Skeletal muscle tissue (tissue), 3 donors: ENCODE measurements at regions not wholly inside any gene's neighbourhood (a gene's known extent, or its start where the extent isn't known, plus 50 kb on each side); places are given as distances from the start of the nearest gene placed in this dataset.

Experiments used
- H3K27ac ChIP-seq: one replicate; pipeline ENCODE4 v1.7.0; 2013; ENCODE audit warnings: mild to moderate bottlenecking, low read depth, low read length, inconsistent platforms
- H3K27me3 ChIP-seq, 3 donors: one replicate each; pipeline ENCODE4 v1.7.0; 2013; ENCODE audit warnings: low read length in 3 of 3; ENCODE audit not compliant: control insufficient read depth in 3 of 3, insufficient read depth in 3 of 3
- H3K36me3 ChIP-seq, 3 donors: one replicate each; pipeline ENCODE4 v1.7.0; 2013; ENCODE audit warnings: low read length in 3 of 3; ENCODE audit not compliant: control insufficient read depth in 3 of 3, insufficient read depth in 3 of 3
- H3K4me1 ChIP-seq, 3 donors: one replicate each; pipeline ENCODE4 v1.7.0; 2013; ENCODE audit warnings: low read length in 3 of 3, mild to moderate bottlenecking in 3 of 3; ENCODE audit not compliant: control insufficient read depth in 3 of 3, insufficient read depth in 3 of 3
- H3K4me3 ChIP-seq, 3 donors: one replicate each; pipeline ENCODE4 v1.7.0; 2013; ENCODE audit warnings: low read length in 3 of 3
- H3K9ac ChIP-seq, 3 donors: one replicate each; pipeline ENCODE4 v1.7.0; 2013; ENCODE audit warnings: low read length in 3 of 3, mild to moderate bottlenecking in 3 of 3, moderate library complexity in 2 of 3, low read depth in 1 of 3
- H3K9me3 ChIP-seq, 3 donors: one replicate each; pipeline ENCODE4 v1.7.0; 2013; ENCODE audit warnings: low read length in 3 of 3; ENCODE audit not compliant: control insufficient read depth in 3 of 3
- donor health status: Osteomylitis.

DNA sequence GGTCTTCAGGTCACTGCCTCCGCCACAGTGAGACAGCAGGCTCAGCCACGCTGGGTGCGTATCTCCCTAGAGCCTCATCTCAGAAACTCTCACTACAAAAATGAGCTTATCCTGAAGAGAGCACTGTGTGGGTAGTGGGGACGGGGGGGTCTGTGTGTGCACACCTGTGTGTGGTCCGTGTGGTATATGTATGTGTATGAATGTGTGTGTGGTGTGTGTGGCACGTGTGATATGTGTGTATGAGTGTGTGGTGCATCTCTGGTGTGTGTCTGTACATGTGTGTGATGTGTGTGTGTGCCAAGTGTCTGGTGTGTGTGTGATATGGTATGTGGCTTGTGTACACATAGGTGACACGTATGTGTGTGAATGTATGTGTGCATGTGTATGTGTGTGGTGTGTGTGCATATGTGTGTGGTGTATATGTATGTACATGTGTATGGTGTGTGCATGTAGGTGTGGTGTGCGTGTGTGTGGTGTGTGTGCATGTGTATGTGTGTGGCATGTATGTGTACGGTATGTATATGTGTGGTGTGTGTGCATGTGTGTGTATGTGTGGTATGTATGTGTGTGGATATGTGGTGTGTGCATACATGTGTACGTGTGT lies 332.2 kb downstream of the EIPR1 start:
- Histone ChIP-seq H3K4me3 (no peak overlapping the region), H3K9ac (no peak overlapping the region), H3K27me3 (peaks cover 0 to 10% (median 0%) of the 10 kb centered on the region in 3 donors), H3K27ac (no peak overlapping the region), H3K4me1 (peaks cover 6 to 17% (median 16%) of the 10 kb centered on the region in 3 donors), H3K9me3 (no peaks in the 10 kb centered on the region), H3K36me3 (no peaks in the 10 kb centered on the region)

DNA sequence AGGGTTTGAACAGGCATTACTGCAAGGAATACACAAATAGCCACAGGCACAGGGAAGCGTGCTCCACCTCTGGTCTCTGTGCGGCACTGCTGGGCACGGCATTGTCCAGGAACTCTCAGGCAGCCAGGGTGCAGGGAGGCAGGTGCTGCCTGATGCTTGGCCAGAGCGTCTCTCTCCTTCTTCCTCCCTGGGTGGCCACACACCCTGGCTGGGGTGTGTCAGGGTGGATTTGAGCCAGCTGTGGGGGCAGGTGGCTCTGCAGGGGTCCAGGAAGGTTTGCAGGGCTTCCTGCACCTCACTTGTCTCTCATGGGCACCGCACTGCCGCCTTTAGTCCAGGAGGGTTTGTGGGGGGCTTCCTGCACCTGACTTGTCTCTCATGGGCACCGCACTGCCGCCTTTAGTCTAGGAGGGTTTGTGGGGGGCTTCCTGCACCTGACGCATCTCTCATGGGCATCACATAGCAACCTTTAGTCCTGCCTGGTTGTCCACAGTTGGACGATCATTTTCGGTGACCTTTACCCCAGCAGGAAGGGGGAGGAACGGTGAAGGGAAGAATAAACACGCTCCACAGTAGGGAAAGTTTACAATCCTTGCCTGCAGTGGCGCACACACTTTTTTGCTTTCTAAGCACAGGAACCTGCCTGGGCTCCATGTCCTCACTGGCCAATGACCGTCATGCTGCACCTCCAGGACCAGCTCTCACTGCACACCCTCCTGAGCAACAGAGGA lies 332.9 kb downstream of the EIPR1 start:
- Histone ChIP-seq H3K4me3 (no peak overlapping the region), H3K36me3 (no peaks in the 10 kb centered on the region), H3K9me3 (no peaks in the 10 kb centered on the region), H3K27me3 (peaks cover 0 to 14% (median 1%) of the 10 kb centered on the region in 3 donors), H3K27ac (no peak overlapping the region), H3K4me1 (peaks cover 6 to 21% (median 16%) of the 10 kb centered on the region in 3 donors), H3K9ac (no peak overlapping the region)

DNA sequence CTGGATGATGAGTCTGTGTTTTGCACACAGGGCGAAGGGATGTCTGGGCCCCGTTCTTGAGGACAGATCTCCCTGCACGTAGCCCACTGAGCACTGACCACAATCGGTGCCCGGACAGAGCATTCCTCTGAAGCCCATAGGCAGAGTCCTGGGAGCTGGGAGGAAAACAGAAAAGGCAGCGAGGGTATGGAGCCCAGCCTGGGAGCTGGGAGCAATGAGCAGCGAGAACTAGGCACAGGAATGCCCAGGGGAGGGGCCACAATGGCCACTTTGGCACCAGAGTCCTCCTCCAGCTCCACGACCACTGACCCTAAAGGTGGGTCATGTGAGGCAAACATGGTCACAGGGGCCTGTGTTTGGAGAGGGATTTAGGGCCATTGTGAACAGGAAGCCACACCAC lies 333.9 kb downstream of the EIPR1 start:
- H3K4me3 ChIP-seq: no peak overlapping the region
- H3K27ac ChIP-seq: no peak overlapping the region
- H3K27me3 ChIP-seq: peaks cover 0 to 21% (median 7%) of the 10 kb centered on the region in 3 donors
- no peaks in the 10 kb centered on the region for H3K9me3 ChIP-seq
- H3K4me1 ChIP-seq: peaks cover 6 to 21% (median 16%) of the 10 kb centered on the region in 3 donors
- H3K36me3 ChIP-seq: no peaks in the 10 kb centered on the region
- no peak overlapping the region for H3K9ac ChIP-seq

DNA sequence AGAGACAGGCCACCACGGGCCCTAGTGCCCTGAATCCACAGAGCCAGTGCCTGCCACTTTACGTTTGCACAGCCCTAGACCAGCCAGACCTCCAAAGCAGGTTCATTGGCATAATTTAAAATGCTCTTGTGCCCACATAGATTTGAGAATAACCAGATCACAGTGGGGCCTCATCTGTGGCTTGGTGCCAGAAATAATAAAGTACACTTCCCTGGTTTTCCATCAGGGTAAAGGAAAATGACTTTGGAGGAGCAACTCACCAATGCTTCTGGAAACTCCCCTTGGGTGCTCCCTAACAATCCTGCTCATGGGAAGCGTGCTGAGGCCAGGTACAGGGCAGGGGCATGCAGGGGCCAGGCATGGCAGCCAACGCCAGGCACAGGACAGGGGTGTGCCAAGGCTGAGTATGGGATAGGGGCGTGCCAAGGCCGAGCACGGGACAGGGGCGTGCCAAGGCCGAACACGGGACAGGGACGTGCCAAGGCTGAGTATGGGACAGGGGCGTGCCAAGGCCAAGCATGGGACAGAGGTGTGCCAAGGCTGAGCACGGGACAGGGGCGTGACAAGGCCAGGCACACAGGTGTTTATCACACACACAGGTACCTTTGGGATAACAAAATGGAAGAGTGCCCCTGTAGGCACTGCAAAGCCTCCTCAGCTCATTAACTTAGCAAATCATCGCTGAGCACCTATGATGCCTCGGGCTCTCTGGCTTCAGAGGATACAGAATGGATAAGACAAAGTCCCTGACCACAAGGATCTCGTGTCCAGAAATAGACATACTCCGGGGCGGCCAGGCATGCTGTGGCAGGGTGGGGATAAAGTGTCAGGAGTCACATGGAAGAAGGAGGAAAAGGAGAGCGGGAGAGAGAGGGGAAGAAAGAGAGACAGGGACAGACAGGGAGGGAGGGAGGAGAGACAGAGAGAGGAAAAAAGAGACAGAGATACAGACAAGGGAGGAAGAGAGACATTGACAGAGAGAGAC lies 334.7 kb downstream of the EIPR1 start:
- Histone ChIP-seq H3K9me3 (no peaks in the 10 kb centered on the region), H3K9ac (no peak overlapping the region), H3K4me1 (peaks cover 6 to 21% (median 16%) of the 10 kb centered on the region in 3 donors), H3K27me3 (peaks cover 0 to 24% (median 9%) of the 10 kb centered on the region in 3 donors), H3K36me3 (no peaks in the 10 kb centered on the region), H3K4me3 (peak overlapping the region in 1 of 3 donors; percentile 6), H3K27ac (no peak overlapping the region)

DNA sequence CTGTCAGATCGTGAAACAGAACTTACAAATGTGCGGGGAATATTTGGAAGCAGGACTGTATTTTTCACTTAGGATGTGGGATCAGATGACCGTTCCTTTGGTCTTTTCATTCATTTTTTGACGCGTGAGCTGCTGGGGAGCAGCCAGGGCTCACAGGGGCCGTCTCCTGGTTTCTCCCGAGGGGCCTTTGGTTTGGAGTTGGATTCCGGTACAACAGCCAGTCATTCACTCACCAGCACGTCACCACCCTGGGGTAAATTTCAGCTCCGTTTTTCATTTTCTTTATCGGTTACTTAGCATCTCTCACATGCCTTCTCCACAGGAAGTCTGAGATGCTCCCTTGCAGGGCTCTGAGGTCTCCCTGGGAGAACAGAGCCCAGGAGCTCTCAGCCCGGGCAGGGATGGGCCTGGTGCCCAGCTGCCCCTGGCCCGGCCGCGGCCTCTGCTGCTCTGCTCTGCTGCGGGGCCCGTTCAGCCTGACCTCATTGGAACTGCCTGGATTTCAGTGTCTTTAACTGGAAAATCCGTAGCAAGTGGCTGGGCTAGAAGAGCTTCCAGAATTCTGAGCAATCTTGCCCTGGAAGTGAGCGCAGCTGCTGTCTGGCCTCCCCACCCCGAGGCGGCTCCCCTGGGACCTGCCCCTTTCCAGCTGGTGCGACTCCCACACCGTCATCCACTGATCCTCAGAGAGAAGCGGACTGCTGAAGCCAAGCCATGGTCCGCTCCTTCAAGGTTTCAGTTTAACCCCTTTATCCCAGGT lies 335.6 kb downstream of the EIPR1 start:
- no peak overlapping the region for H3K4me3 ChIP-seq
- H3K27me3 ChIP-seq: peaks cover 0 to 24% (median 9%) of the 10 kb centered on the region in 3 donors
- H3K9me3 ChIP-seq: peaks cover 0 to 3% (median 0%) of the 10 kb centered on the region in 3 donors
- H3K9ac ChIP-seq: peak overlapping the region in 1 of 3 donors; percentile 2
- no peaks in the 10 kb centered on the region for H3K36me3 ChIP-seq
- H3K4me1 ChIP-seq: peaks cover 6 to 21% (median 16%) of the 10 kb centered on the region in 3 donors
- H3K27ac ChIP-seq: peak overlapping the region; percentile 45

DNA sequence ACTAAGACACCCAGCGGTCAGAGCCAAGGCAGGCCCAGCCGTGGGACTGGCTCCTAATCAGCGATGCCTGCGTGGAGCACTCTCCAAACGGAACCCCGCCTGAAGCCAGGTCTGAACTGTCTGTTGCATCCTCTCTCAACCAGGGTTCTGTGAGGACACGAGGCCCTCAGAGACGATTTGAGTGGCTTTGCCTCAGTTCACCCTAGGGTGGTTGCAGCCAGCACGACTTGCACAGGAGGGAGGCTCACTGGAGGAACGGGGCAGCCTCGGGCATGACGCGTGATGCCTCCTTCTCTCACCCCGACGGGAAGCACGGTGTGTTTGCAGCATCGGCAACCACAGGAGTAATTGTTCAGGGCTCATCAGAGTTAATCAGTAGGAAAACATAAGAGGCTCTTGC lies 336.4 kb downstream of the EIPR1 start:
- Histone ChIP-seq H3K4me3 (no peak overlapping the region), H3K36me3 (no peaks in the 10 kb centered on the region), H3K4me1 (peaks cover 6 to 21% (median 16%) of the 10 kb centered on the region in 3 donors), H3K27me3 (peaks cover 0 to 24% (median 9%) of the 10 kb centered on the region in 3 donors), H3K9me3 (peaks cover 0 to 3% (median 0%) of the 10 kb centered on the region in 3 donors), H3K9ac (no peak overlapping the region), H3K27ac (no peak overlapping the region)

DNA sequence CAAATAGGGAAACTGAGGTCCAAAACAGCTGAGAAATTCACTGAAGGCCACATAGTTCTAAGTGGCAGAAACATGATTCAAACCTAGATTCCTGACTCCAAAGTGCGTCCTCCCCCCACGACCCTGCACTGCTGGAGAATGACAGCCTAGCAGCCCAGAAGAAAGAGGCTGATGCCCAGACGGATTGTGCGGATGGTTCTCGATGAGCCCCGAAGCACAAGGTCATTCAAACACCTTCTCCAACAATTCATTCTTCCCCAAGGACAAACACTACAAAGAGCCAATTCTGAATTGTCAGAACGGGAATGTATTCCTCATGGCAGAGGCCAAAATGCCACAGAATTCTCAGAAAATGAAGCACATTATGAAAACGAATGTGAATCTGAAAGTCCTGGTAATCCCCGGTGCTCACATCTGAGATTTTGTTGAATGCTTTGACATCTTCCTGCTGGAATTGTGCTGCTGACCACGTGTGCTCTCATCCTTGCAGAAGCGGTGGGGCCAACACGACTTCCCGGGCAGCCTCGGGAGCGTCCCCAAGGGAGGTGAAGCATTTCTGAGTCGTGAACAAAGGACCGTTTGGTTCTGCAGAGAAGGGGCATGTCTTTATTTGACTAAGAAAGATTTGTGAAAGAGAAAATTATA lies 337.0 kb downstream of the EIPR1 start:
- peaks cover 0 to 3% (median 0%) of the 10 kb centered on the region in 3 donors for H3K9me3 ChIP-seq
- no peak overlapping the region for H3K9ac ChIP-seq
- H3K4me3 ChIP-seq: no peak overlapping the region
- H3K27ac ChIP-seq: no peak overlapping the region
- peaks cover 6 to 21% (median 16%) of the 10 kb centered on the region in 3 donors for H3K4me1 ChIP-seq
- H3K27me3 ChIP-seq: peaks cover 0 to 27% (median 9%) of the 10 kb centered on the region in 3 donors
- H3K36me3 ChIP-seq: no peaks in the 10 kb centered on the region

DNA sequence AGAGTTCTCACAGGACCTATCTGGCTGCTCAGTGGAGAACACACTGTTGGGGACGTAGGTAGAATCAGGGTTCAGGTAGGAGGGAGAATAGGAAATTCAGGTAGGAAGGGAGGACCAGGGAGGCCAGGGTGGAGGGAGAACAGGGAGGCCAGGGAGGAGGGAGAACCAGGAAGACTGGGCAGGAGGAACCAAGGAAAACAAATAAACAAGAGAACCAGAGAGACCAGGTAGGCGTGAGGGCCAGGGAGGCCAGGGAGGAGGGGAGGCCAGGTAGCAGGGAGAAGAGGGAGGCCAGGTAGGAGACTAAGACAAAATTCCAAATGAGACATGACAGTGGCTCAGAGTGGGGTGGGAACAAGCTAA lies 337.6 kb downstream of the EIPR1 start:
- no peak overlapping the region for H3K9ac ChIP-seq
- peaks cover 0 to 3% (median 0%) of the 10 kb centered on the region in 3 donors for H3K9me3 ChIP-seq
- peaks cover 0 to 29% (median 13%) of the 10 kb centered on the region in 3 donors for H3K27me3 ChIP-seq
- peaks cover 6 to 21% (median 16%) of the 10 kb centered on the region in 3 donors for H3K4me1 ChIP-seq
- H3K36me3 ChIP-seq: no peaks in the 10 kb centered on the region
- no peak overlapping the region for H3K4me3 ChIP-seq
- H3K27ac ChIP-seq: no peak overlapping the region
